Neural progenitor cell (in vitro differentiated cells): ENCODE measurements at regions not wholly inside any gene's neighbourhood (a gene's known extent, or its start where the extent isn't known, plus 50 kb on each side); places are given as distances from the start of the nearest gene placed in this dataset.
A peak's percentile ranks its signal among the peaks of the same experiment; 100 is the strongest.

ENCODE experiments used
- DNase-seq: peaks from one replicate; pipeline ENCODE4 v3.0.0-alpha.2; 2016; ENCODE audit warnings: low spot score
- H2AFZ ChIP-seq: fragments of 200-600 bp; sonication (generic); replicated peaks from 2 replicates; pipeline ENCODE4 v1.6.1; 2016; ENCODE audit warnings: antibody characterized with exemption
- H3F3A ChIP-seq: fragments of 200-600 bp; sonication (generic); 2 replicates; pipeline ENCODE4 v1.6.1; 2016; ENCODE audit warnings: antibody characterized with exemption, low read depth
- H3K27ac ChIP-seq: fragments of 200-600 bp; sonication (generic); 2 replicates; pipeline ENCODE4 v1.5.1; 2016; ENCODE audit warnings: mild to moderate bottlenecking
- H3K27me3 ChIP-seq: fragments of 200-600 bp; sonication (generic); 2 replicates; pipeline ENCODE4 v1.6.1; 2016; ENCODE audit warnings: mild to moderate bottlenecking, moderate library complexity
- H3K36me3 ChIP-seq: fragments of 200-600 bp; sonication (generic); 2 replicates; pipeline ENCODE4 v1.5.1; 2016
- H3K4me1 ChIP-seq: fragments of 200-600 bp; sonication (generic); 2 replicates; pipeline ENCODE4 v1.6.1; 2016; ENCODE audit warnings: mixed run types
- H3K4me2 ChIP-seq: fragments of 200-600 bp; sonication (generic); 2 replicates; pipeline ENCODE4 v1.6.1; 2016
- H3K4me3 ChIP-seq: fragments of 200-600 bp; sonication (generic); 2 replicates; pipeline ENCODE4 v1.5.1; 2016
- H3K79me2 ChIP-seq: fragments of 200-600 bp; sonication (generic); 2 replicates; pipeline ENCODE4 v1.6.1; 2016; ENCODE audit warnings: low read depth
- H3K9ac ChIP-seq: fragments of 200-600 bp; sonication (generic); 2 replicates; pipeline ENCODE4 v1.6.1; 2016
- H3K9me3 ChIP-seq: fragments of 200-600 bp; sonication (generic); 2 replicates; pipeline ENCODE4 v1.5.1; 2016; ENCODE audit warnings: low read depth
- H4K20me1 ChIP-seq: fragments of 200-600 bp; sonication (generic); 2 replicates; pipeline ENCODE4 v1.6.1; 2016; ENCODE audit warnings: low read depth
- H3K27ac Mint-ChIP-seq: 3 replicates; pipeline ENCODE4 v1.8.0; 2021; ENCODE audit warnings: mixed read lengths
- H3K27me3 Mint-ChIP-seq: 2 replicates; pipeline ENCODE4 v1.8.0; 2022; ENCODE audit warnings: low read depth, mild to moderate bottlenecking, inconsistent platforms, moderate library complexity, mixed read lengths; ENCODE audit not compliant: insufficient read depth
- H3K36me3 Mint-ChIP-seq: 3 replicates; pipeline ENCODE4 v1.8.0; 2021; ENCODE audit warnings: mixed read lengths
- H3K4me1 Mint-ChIP-seq: 3 replicates; pipeline ENCODE4 v1.8.0; 2021; ENCODE audit warnings: mixed read lengths
- H3K4me3 Mint-ChIP-seq: 3 replicates; pipeline ENCODE4 v1.8.0; 2021; ENCODE audit warnings: mild to moderate bottlenecking, moderate library complexity, mixed read lengths
- H3K9me3 Mint-ChIP-seq: 3 replicates; pipeline ENCODE4 v1.8.0; 2020; ENCODE audit warnings: mixed read lengths
- CTCF ChIP-seq: fragments of 200-600 bp; sonication (generic); IDR thresholded peaks from 2 replicates; pipeline ENCODE4 v1.5.1; 2017; ENCODE audit warnings: antibody characterized with exemption, mild to moderate bottlenecking
- EZH2 ChIP-seq: fragments of 200-600 bp; sonication (generic); IDR thresholded peaks from 2 replicates; pipeline ENCODE4 v1.6.1; 2017; ENCODE audit warnings: antibody characterized with exemption, mild to moderate bottlenecking, moderate library complexity
- EZH2phosphoT487 ChIP-seq: fragments of 200-600 bp; sonication (generic); IDR thresholded peaks from 2 replicates; pipeline ENCODE4 v1.6.1; 2017; ENCODE audit warnings: antibody characterized with exemption

GRCh38 chr10:78274491-78274890 is 240.8 kb downstream of the RPS24 start:
- Mint-ChIP-seq H3K9me3 (no peaks in the 10 kb centered on the region), H3K4me3 (no peak overlapping the region), H3K27me3 (peaks cover 8% of the 10 kb centered on the region), H3K36me3 (no peaks in the 10 kb centered on the region), H3K4me1 (peaks cover 25% of the 10 kb centered on the region), H3K27ac (no peak overlapping the region)
- Histone ChIP-seq H3K9me3 (no peaks in the 10 kb centered on the region), H3K27ac (no peak overlapping the region), H3K36me3 (no peaks in the 10 kb centered on the region), H3K4me2 (no peak overlapping the region), H3K9ac (no peak overlapping the region), H4K20me1 (no peaks in the 10 kb centered on the region), H3K27me3 (no peaks in the 10 kb centered on the region), H3K79me2 (no peaks in the 10 kb centered on the region), H3F3A (peaks cover 10% of the 10 kb centered on the region), H3K4me3 (no peak overlapping the region), H3K4me1 (peaks cover 12% of the 10 kb centered on the region), H2AFZ (no peak overlapping the region)
- TF ChIP-seq EZH2: no peak
- TF ChIP-seq EZH2phosphoT487: no peak
- no peak for TF ChIP-seq CTCF
- DNase-seq: no peak

GRCh38 chr10:78276139-78276538 is 242.5 kb downstream of the RPS24 start:
- H3K4me2 ChIP-seq: no peak overlapping the region
- no peaks in the 10 kb centered on the region for H3K36me3 Mint-ChIP-seq
- no peak for DNase-seq
- no peaks in the 10 kb centered on the region for H4K20me1 ChIP-seq
- no peaks in the 10 kb centered on the region for H3K79me2 ChIP-seq
- peaks cover 10% of the 10 kb centered on the region for H3F3A ChIP-seq
- H3K27ac ChIP-seq: no peak overlapping the region
- H3K27me3 ChIP-seq: no peaks in the 10 kb centered on the region
- no peak overlapping the region for H3K9ac ChIP-seq
- peaks cover 12% of the 10 kb centered on the region for H3K4me1 ChIP-seq
- no peak overlapping the region for H2AFZ ChIP-seq
- H3K27ac Mint-ChIP-seq: no peak overlapping the region
- no peaks in the 10 kb centered on the region for H3K9me3 ChIP-seq
- no peaks in the 10 kb centered on the region for H3K9me3 Mint-ChIP-seq
- TF ChIP-seq EZH2phosphoT487 (no peak), EZH2 (no peak), CTCF (no peak)
- H3K4me3 ChIP-seq: no peak overlapping the region
- H3K4me3 Mint-ChIP-seq: no peak overlapping the region
- H3K27me3 Mint-ChIP-seq: peaks cover 8% of the 10 kb centered on the region
- no peaks in the 10 kb centered on the region for H3K36me3 ChIP-seq
- peaks cover 40% of the 10 kb centered on the region for H3K4me1 Mint-ChIP-seq

- Mint-ChIP-seq H3K9me3 (no peaks in the 10 kb centered on the region), H3K27me3 (peaks cover 11% of the 10 kb centered on the region), H3K4me1 (peaks cover 52% of the 10 kb centered on the region), H3K27ac (peak overlapping the region; percentile 89), H3K36me3 (no peaks in the 10 kb centered on the region), H3K4me3 (no peak overlapping the region)
- Histone ChIP-seq H3K27me3 (no peaks in the 10 kb centered on the region), H3K79me2 (no peaks in the 10 kb centered on the region), H3K9me3 (no peaks in the 10 kb centered on the region), H3K4me3 (no peak overlapping the region), H3K9ac (no peak overlapping the region), H4K20me1 (no peaks in the 10 kb centered on the region), H3K27ac (no peak overlapping the region), H2AFZ (peak overlapping the region; percentile 54), H3K4me2 (peak overlapping the region; percentile 38), H3F3A (peaks cover 10% of the 10 kb centered on the region), H3K4me1 (peaks cover 15% of the 10 kb centered on the region), H3K36me3 (no peaks in the 10 kb centered on the region)
- TF ChIP-seq CTCF (no peak), EZH2 (no peak), EZH2phosphoT487 (no peak)
- DNase-seq: no peak
Measured at GRCh38 chr10:78277314-78278057, 243.8 kb downstream of the RPS24 start.
